Calu3 (cell line): ENCODE measurements at regions not wholly inside any gene's neighbourhood (a gene's known extent, or its start where the extent isn't known, plus 50 kb on each side); places are given as distances from the start of the nearest gene placed in this dataset.

Experiments used
- BruUV-seq: library from RNA; stranded (reverse); fragments of 400-500 nt; replicated peaks from 2 replicates; lab custom pipeline; 2021; lab: Mats Ljungman, UMichigan
- CTCF ChIA-PET: fragments of 300-600 bp; sonication (Branson Sonifier 250); formaldehyde crosslinking; loops from one replicate; lab custom pipeline; 2022; ENCODE audit warnings: antibody characterized with exemption; lab: Charles Lee
- DNase-seq: peaks from one replicate; pipeline ENCODE4 v3.0.0; 2022
- H3K27ac Mint-ChIP-seq: one replicate; pipeline ENCODE4 v1.8.0; 2022; ENCODE audit warnings: mixed read lengths; ENCODE audit not compliant: unreplicated experiment
- H3K27me3 Mint-ChIP-seq: one replicate; pipeline ENCODE4 v1.8.0; 2022; ENCODE audit warnings: mixed read lengths; ENCODE audit not compliant: unreplicated experiment
- H3K36me3 Mint-ChIP-seq: one replicate; pipeline ENCODE4 v1.8.0; 2022; ENCODE audit warnings: mild to moderate bottlenecking, moderate library complexity, mixed read lengths; ENCODE audit not compliant: insufficient read depth, unreplicated experiment
- H3K4me1 Mint-ChIP-seq: one replicate; pipeline ENCODE4 v1.8.0; 2022; ENCODE audit warnings: mild to moderate bottlenecking, low read depth, mixed read lengths; ENCODE audit not compliant: unreplicated experiment
- H3K4me3 Mint-ChIP-seq: one replicate; pipeline ENCODE4 v1.8.0; 2022; ENCODE audit warnings: mild to moderate bottlenecking, low read depth, moderate library complexity, mixed read lengths; ENCODE audit not compliant: unreplicated experiment
- H3K9me3 Mint-ChIP-seq: one replicate; pipeline ENCODE4 v1.8.0; 2022; ENCODE audit warnings: low read depth, mixed read lengths; ENCODE audit not compliant: unreplicated experiment
- CTCF ChIP-seq: fragments of 200-600 bp; IDR thresholded peaks from one replicate; pipeline ENCODE4 v1.8.0; 2022; ENCODE audit warnings: antibody characterized with exemption; ENCODE audit not compliant: unreplicated experiment
- intact Hi-C: fragments of 100-400 bp; cut with micrococcal nuclease; formaldehyde crosslinking; loops from one replicate; pipeline ENCODE4 v1.10.0; 2022; ENCODE audit not compliant: unreplicated experiment

- TF ChIP-seq CTCF = no peak
- CTCF ChIA-PET = interaction anchor here (0.6 to 1.3 kb wide), 4 partner anchors 11 to 65 kb away, joined by 3 to 4 read pairs (median 3); no protein-coding TSS in a partner anchor
Measured at GRCh38 chr4:82219346-82219745, 154.4 kb downstream of the HNRNPD start.

GRCh38 chr4:82217986-82218715 is 155.6 kb downstream of the HNRNPD start:
- no TSS peak for BruUV-seq
- peak; percentile 36 for TF ChIP-seq CTCF
- no peaks in the 10 kb centered on the region for H3K36me3 Mint-ChIP-seq
- H3K4me1 Mint-ChIP-seq = peaks cover 46% of the 10 kb centered on the region
- no peaks in the 10 kb centered on the region for H3K27me3 Mint-ChIP-seq
- no peaks in the 10 kb centered on the region for H3K9me3 Mint-ChIP-seq
- CTCF ChIA-PET = interaction anchor here (0.8 kb wide), 1 partner anchor 50 kb away, joined by 3 read pairs; no protein-coding TSS in a partner anchor
- H3K4me3 Mint-ChIP-seq = no peak overlapping the region
- intact Hi-C loops = loop anchor here (5.0 kb wide), 1 partner anchor 49 kb away; no protein-coding TSS in a partner anchor
- H3K27ac Mint-ChIP-seq = peak overlapping the region; percentile 62
- peak; percentile 37 for DNase-seq

More at GRCh38 chr4:82219346-82219745, 154.4 kb downstream of the HNRNPD start:
- Mint-ChIP-seq H3K27ac (peak overlapping the region; percentile 62), H3K9me3 (no peaks in the 10 kb centered on the region), H3K36me3 (no peaks in the 10 kb centered on the region), H3K27me3 (no peaks in the 10 kb centered on the region), H3K4me1 (peaks cover 55% of the 10 kb centered on the region), H3K4me3 (peak overlapping the region; percentile 19)
- no TSS peak for BruUV-seq
- intact Hi-C loops = loop anchor here (1.0 to 5.0 kb wide), 2 partner anchors 48 to 175 kb away; no protein-coding TSS in a partner anchor
- DNase-seq = peak; percentile 65

DNA sequence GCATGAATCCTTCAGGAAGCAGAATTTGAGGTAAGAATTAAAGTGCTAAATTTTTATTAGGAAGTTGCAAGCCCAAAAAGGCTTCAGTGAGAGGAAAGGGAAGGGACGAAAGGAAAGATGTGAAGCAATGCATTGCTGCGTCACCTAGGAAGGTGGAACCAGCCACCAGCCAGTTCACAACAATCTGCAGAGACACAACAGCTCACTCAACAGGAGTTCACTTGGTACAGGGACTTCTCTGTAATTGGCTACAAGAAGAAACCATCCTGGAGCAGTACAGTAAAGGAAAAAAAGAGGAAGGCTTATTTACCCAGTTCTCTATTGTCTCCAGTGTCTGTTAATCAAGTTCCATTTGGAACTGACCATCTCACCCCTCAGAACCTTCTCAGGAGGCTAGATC is 157.6 kb downstream of the HNRNPD start:
- H3K4me1 Mint-ChIP-seq = peaks cover 51% of the 10 kb centered on the region
- BruUV-seq = no TSS peak
- no peaks in the 10 kb centered on the region for H3K27me3 Mint-ChIP-seq
- CTCF ChIA-PET = no interaction called here
- intact Hi-C loops = loop anchor here (5.0 kb wide), 1 partner anchor 51 kb away; no protein-coding TSS in a partner anchor
- H3K4me3 Mint-ChIP-seq = no peak overlapping the region
- peak overlapping the region; percentile 71 for H3K27ac Mint-ChIP-seq
- H3K36me3 Mint-ChIP-seq = peaks cover under 1% of the 10 kb centered on the region
- H3K9me3 Mint-ChIP-seq = no peaks in the 10 kb centered on the region
- no peak for DNase-seq
- no peak for TF ChIP-seq CTCF

DNA sequence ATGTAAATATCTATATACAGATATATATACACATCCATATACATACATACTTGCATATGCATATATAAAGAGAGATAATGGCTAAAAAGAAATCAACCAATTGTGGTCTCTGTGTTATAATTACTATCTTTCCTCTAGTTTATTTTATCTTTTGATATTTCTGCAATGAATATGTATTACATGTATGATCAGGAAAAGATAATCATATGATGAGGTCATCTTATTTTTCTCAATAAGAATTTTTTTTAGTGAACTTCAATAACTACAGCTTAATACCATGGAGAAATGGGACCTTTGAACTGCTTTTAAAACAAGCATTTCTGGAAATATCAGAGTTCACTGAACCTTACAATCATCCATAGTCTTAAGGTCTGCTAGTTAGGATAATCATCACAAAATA is 158.0 kb downstream of the HNRNPD start:
- peaks cover 54% of the 10 kb centered on the region for H3K4me1 Mint-ChIP-seq
- CTCF ChIA-PET = no interaction called here
- H3K27ac Mint-ChIP-seq = peak overlapping the region; percentile 71
- no peaks in the 10 kb centered on the region for H3K9me3 Mint-ChIP-seq
- BruUV-seq = no TSS peak
- H3K27me3 Mint-ChIP-seq = no peaks in the 10 kb centered on the region
- no peak for DNase-seq
- no peak overlapping the region for H3K4me3 Mint-ChIP-seq
- H3K36me3 Mint-ChIP-seq = peaks cover 4% of the 10 kb centered on the region
- intact Hi-C loops = loop anchor here (5.0 kb wide), 1 partner anchor 52 kb away; no protein-coding TSS in a partner anchor
- TF ChIP-seq CTCF = no peak
